Keratinocyte (primary cell): ENCODE measurements at regions not wholly inside any gene's neighbourhood (a gene's known extent, or its start where the extent isn't known, plus 50 kb on each side); places are given as distances from the start of the nearest gene placed in this dataset.

ENCODE experiments used
- CTCF ChIP-seq, 3 experiments: IDR thresholded peaks in 1 of 3; conservative IDR thresholded peaks in 1 of 3; optimal IDR thresholded peaks in 1 of 3; 2 replicates in 2 of 3; 3 replicates in 1 of 3; pipeline versions ENCODE3 to v1.5.1; 2011; ENCODE audit warnings: low read length in 3 of 3, mild to moderate bottlenecking in 3 of 3, moderate library complexity in 2 of 3, control low read depth in 1 of 3, inconsistent platforms in 1 of 3; ENCODE audit not compliant: insufficient read depth in 2 of 3; ENCODE audit errors: extremely low read depth in 1 of 3
- EZH2 ChIP-seq: IDR thresholded peaks from one replicate; pipeline ENCODE4 v1.6.1; 2012; ENCODE audit warnings: inconsistent platforms, mild to moderate bottlenecking, low read length, moderate library complexity

GRCh38 chr2:21912405-21912804, 788.6 kb downstream of the TDRD15 start:
- TF ChIP-seq CTCF (optimal IDR thresholded peaks at IDR 0.05 in 1 of 3, IDR thresholded peaks at IDR 0.05 in 1 of 3, conservative IDR thresholded peaks at IDR 0.05 in 1 of 3; ENCODE audit: extremely low read depth in 1 of 3, insufficient read depth in 2 of 3, low read length in 3 of 3) (no peak), EZH2 (no peak)
